H9 (cell line): ENCODE measurements at regions not wholly inside any gene's neighbourhood (a gene's known extent, or its start where the extent isn't known, plus 50 kb on each side); places are given as distances from the start of the nearest gene placed in this dataset.
"Not testable (repeated sequence)": the region's sequence is repeated elsewhere in the genome, so short reads cannot be mapped to it uniquely, and the experiment has no call there.

Experiments
- DNase-seq: peaks from one replicate; pipeline ENCODE4 v3.0.0-alpha.2; 2017
- H2AFZ ChIP-seq: one replicate; pipeline ENCODE4 v1.6.1; 2013; ENCODE audit warnings: mild to moderate bottlenecking, low read length, control low read depth, moderate library complexity
- H2AK5ac ChIP-seq: 2 replicates; pipeline ENCODE4 v1.6.1; 2013; ENCODE audit warnings: low read length, control low read depth, mixed read lengths; ENCODE audit not compliant: insufficient read length
- H2BK120ac ChIP-seq: one replicate; pipeline ENCODE4 v1.6.1; 2013; ENCODE audit warnings: low read depth, mild to moderate bottlenecking, low read length, control low read depth, inconsistent platforms; ENCODE audit not compliant: poor library complexity, severe bottlenecking
- H2BK12ac ChIP-seq: 2 replicates; pipeline ENCODE4 v1.6.1; 2013; ENCODE audit warnings: low read length, control low read depth, mixed read lengths, low read depth; ENCODE audit not compliant: insufficient read length
- H2BK15ac ChIP-seq: 2 replicates; pipeline ENCODE4 v1.6.1; 2013; ENCODE audit warnings: low read depth, low read length, control low read depth
- H2BK20ac ChIP-seq: one replicate; pipeline ENCODE4 v1.6.1; 2013; ENCODE audit warnings: low read depth, mild to moderate bottlenecking, low read length, control low read depth, inconsistent platforms; ENCODE audit not compliant: poor library complexity, severe bottlenecking
- H2BK5ac ChIP-seq: 2 replicates; pipeline ENCODE4 v1.6.1; 2013; ENCODE audit warnings: low read length, control low read depth, mixed read lengths; ENCODE audit not compliant: insufficient read length
- H3K14ac ChIP-seq: 2 replicates; pipeline ENCODE4 v1.6.1; 2013; ENCODE audit warnings: low read length, control low read depth; ENCODE audit not compliant: insufficient read depth
- H3K18ac ChIP-seq: 2 replicates; pipeline ENCODE4 v1.6.1; 2013; ENCODE audit warnings: low read depth, mild to moderate bottlenecking, mixed read lengths, low read length, control low read depth; ENCODE audit not compliant: insufficient read length
- H3K23ac ChIP-seq: 2 replicates; pipeline ENCODE4 v1.6.1; 2013; ENCODE audit warnings: low read length, control low read depth, mixed read lengths, low read depth; ENCODE audit not compliant: insufficient read length
- H3K23me2 ChIP-seq: 2 replicates; pipeline ENCODE4 v1.6.1; 2013; ENCODE audit warnings: low read depth, mild to moderate bottlenecking, mixed read lengths, low read length, control low read depth; ENCODE audit not compliant: insufficient read length, poor library complexity, severe bottlenecking
- H3K27ac ChIP-seq: 2 replicates; pipeline ENCODE4 v1.5.1; 2013; ENCODE audit warnings: low read length, control low read depth, mixed read lengths, low read depth; ENCODE audit not compliant: insufficient read length
- H3K27me3 ChIP-seq: 2 replicates; pipeline ENCODE4 v1.6.1; 2013; ENCODE audit warnings: low read length, control low read depth, inconsistent platforms; ENCODE audit not compliant: insufficient read depth
- H3K4ac ChIP-seq: 2 replicates; pipeline ENCODE4 v1.6.1; 2013; ENCODE audit warnings: low read depth, mild to moderate bottlenecking, control low read depth, inconsistent platforms, low read length, moderate library complexity
- H3K4me1 ChIP-seq: 2 replicates; pipeline ENCODE4 v1.6.1; 2013; ENCODE audit warnings: low read length, control low read depth, inconsistent platforms; ENCODE audit not compliant: insufficient read depth
- H3K4me2 ChIP-seq: 2 replicates; pipeline ENCODE4 v1.6.1; 2013; ENCODE audit warnings: low read length, control low read depth, mixed read lengths; ENCODE audit not compliant: insufficient read length, insufficient read depth
- H3K56ac ChIP-seq: 2 replicates; pipeline ENCODE4 v1.6.1; 2013; ENCODE audit warnings: low read depth, mild to moderate bottlenecking, mixed read lengths, low read length, control low read depth; ENCODE audit not compliant: insufficient read length
- H3K79me1 ChIP-seq: 2 replicates; pipeline ENCODE4 v1.6.1; 2013; ENCODE audit warnings: low read depth, mild to moderate bottlenecking, moderate library complexity, low read length, control low read depth, inconsistent platforms; ENCODE audit not compliant: insufficient read depth, poor library complexity, severe bottlenecking
- H3K79me2 ChIP-seq: 2 replicates; pipeline ENCODE4 v1.6.1; 2013; ENCODE audit warnings: low read length, control low read depth, inconsistent platforms; ENCODE audit not compliant: insufficient read depth
- H3K9ac ChIP-seq: 2 replicates; pipeline ENCODE4 v1.6.1; 2013; ENCODE audit warnings: low read length, control low read depth, mixed read lengths; ENCODE audit not compliant: insufficient read length; ENCODE audit errors: extremely low read depth
- H3K9me3 ChIP-seq: one replicate; pipeline ENCODE4 v1.6.1; 2013; ENCODE audit warnings: low read depth, low read length, inconsistent platforms; ENCODE audit not compliant: control insufficient read depth
- H3T11ph ChIP-seq: one replicate; pipeline ENCODE4 v1.6.1; 2013; ENCODE audit warnings: mild to moderate bottlenecking, low read length, control low read depth, inconsistent platforms
- H4K20me1 ChIP-seq: one replicate; pipeline ENCODE4 v1.6.1; 2013; ENCODE audit not compliant: control insufficient read depth, insufficient read length, insufficient read depth
- H4K5ac ChIP-seq: 2 replicates; pipeline ENCODE4 v1.6.1; 2013; ENCODE audit warnings: low read depth, mild to moderate bottlenecking, mixed read lengths, low read length, control low read depth; ENCODE audit not compliant: insufficient read length
- H4K8ac ChIP-seq: replicated peaks from 2 replicates; pipeline ENCODE4 v1.6.1; 2013; ENCODE audit warnings: low read length, control low read depth, mixed read lengths, low read depth; ENCODE audit not compliant: insufficient read length
- H4K91ac ChIP-seq: 2 replicates; pipeline ENCODE4 v1.6.1; 2013; ENCODE audit warnings: low read depth, mild to moderate bottlenecking, moderate library complexity, mixed read lengths, low read length, control low read depth; ENCODE audit not compliant: insufficient read length
- H3K27ac Mint-ChIP-seq, 3 experiments: 2 replicates in 2 of 3; 3 replicates in 1 of 3; pipeline ENCODE4 v1.8.0; 2020 to 2021; ENCODE audit warnings: mixed read lengths in 3 of 3, mild to moderate bottlenecking in 1 of 3, moderate library complexity in 1 of 3
- H3K27me3 Mint-ChIP-seq: 2 replicates; pipeline ENCODE4 v1.8.0; 2021; ENCODE audit warnings: low read depth, mild to moderate bottlenecking, moderate library complexity, mixed read lengths
- H3K36me3 Mint-ChIP-seq, 3 experiments: 2 replicates in 2 of 3; 3 replicates in 1 of 3; pipeline ENCODE4 v1.8.0; 2020 to 2021; ENCODE audit warnings: low read depth in 3 of 3, mixed read lengths in 3 of 3; ENCODE audit not compliant: insufficient read depth in 1 of 3
- H3K4me1 Mint-ChIP-seq, 2 experiments: 2 replicates each; pipeline ENCODE4 v1.8.0; 2020; ENCODE audit warnings: mixed read lengths in 2 of 2
- H3K4me3 Mint-ChIP-seq, 2 experiments: 2 replicates in 1 of 2; 3 replicates in 1 of 2; pipeline ENCODE4 v1.8.0; 2020 to 2021; ENCODE audit warnings: mild to moderate bottlenecking in 2 of 2, mixed read lengths in 2 of 2, moderate library complexity in 1 of 2
- H3K9me3 Mint-ChIP-seq, 2 experiments: 2 replicates in 1 of 2; 3 replicates in 1 of 2; pipeline ENCODE4 v1.8.0; 2020; ENCODE audit warnings: mild to moderate bottlenecking in 2 of 2, mixed read lengths in 2 of 2, moderate library complexity in 1 of 2
- WGBS: extraction: QIAGEN DNeasy Blood & Tissue Kit; methylation state at CpG from one replicate; pipeline ENCODE4 v1.1.7; 2013; ENCODE audit warnings: missing lambda C conversion rate, low lambda C conversion rate, mixed read lengths; ENCODE audit not compliant: insufficient read length; ENCODE audit errors: extremely low coverage; 5-methylcytosine and 5-hydroxymethylcytosine counted together

GRCh38 chr1:19550437-19550836, 65.1 kb upstream of the CAPZB start:
- H3K4me1 ChIP-seq, H3K79me1 ChIP-seq, H3K14ac ChIP-seq, H4K91ac ChIP-seq, H2BK15ac ChIP-seq, H3K4me1 Mint-ChIP-seq, H2BK12ac ChIP-seq, H3T11ph ChIP-seq, H3K4me3 Mint-ChIP-seq, H3K23ac ChIP-seq, H3K79me2 ChIP-seq, DNase-seq, H3K4ac ChIP-seq, H3K56ac ChIP-seq, H4K20me1 ChIP-seq, H2AFZ ChIP-seq, H2BK20ac ChIP-seq, H3K27ac Mint-ChIP-seq, H3K9me3 ChIP-seq, H2BK120ac ChIP-seq, H3K27me3 ChIP-seq, H3K27ac ChIP-seq, H3K18ac ChIP-seq, H3K4me2 ChIP-seq, H2BK5ac ChIP-seq, H3K9ac ChIP-seq, H4K5ac ChIP-seq, H4K8ac ChIP-seq, H3K23me2 ChIP-seq, H2AK5ac ChIP-seq: not testable (repeated sequence)
- Mint-ChIP-seq H3K27me3 (peaks cover 34% of the 10 kb centered on the region), H3K9me3 (peaks cover 50 to 61% of the 10 kb centered on the region in 2 experiments), H3K36me3 (peaks cover 8 to 16% (median 10%) of the 10 kb centered on the region in 3 experiments; a peak in 6 of 7 replicates)
- no CpG with 5 or more reads among the region's 7 CpGs for WGBS
